GM21423 (cell line): ENCODE measurements at regions not wholly inside any gene's neighbourhood (a gene's known extent, or its start where the extent isn't known, plus 50 kb on each side); places are given as distances from the start of the nearest gene placed in this dataset.

Experiments
- ATAC-seq: cut with Tn5 transposase; IDR thresholded peaks from one replicate; pipeline ENCODE4 v1.9.1; 2021; ENCODE audit warnings: mild to moderate bottlenecking, moderate library complexity; ENCODE audit not compliant: unreplicated experiment

GRCh38 chr10:128879030-128879429 lies 588.0 kb upstream of the MGMT start:
- ATAC-seq = no peak

GRCh38 chr10:128879441-128880140 lies 587.5 kb upstream of the MGMT start:
- no peak for ATAC-seq

DNA sequence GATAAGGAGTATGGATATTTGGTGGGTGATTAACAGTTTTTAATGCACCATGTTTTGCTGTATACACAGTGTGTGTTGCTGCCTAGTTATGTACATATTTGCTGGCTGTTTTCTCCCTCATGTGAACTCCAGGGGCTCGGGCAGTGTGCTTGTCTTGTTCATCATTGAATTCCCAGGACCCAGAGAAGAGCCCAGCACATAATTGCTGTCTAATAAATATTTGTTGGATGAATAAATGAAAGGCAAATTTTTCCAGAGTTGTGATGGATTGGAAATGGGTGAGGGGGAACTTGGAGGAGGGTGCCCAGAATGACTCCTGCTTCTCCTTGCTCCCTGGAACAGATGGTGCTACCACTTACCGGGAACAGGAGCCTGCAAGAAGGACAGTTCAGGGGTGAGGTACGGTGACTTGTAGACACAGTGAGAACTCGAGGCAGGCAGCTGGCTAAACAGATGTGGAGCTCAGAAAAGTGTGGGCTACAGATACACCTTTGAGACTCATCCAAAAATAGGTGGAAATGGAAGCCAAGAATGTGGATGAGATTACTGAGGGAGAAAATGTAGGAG lies 586.8 kb upstream of the MGMT start:
- no peak for ATAC-seq

GRCh38 chr10:128881086-128881485 lies 586.0 kb upstream of the MGMT start:
- no peak for ATAC-seq

- no peak for ATAC-seq
These were observed 583.6 kb upstream of the MGMT start for GRCh38 chr10:128883231-128884032.

GRCh38 chr10:128884033-128884425 lies 583.0 kb upstream of the MGMT start:
- no peak for ATAC-seq

- ATAC-seq = no peak
These were observed 582.5 kb upstream of the MGMT start for GRCh38 chr10:128884496-128885072.

GRCh38 chr10:128885573-128886555 lies 581.2 kb upstream of the MGMT start:
- no peak for ATAC-seq

- no peak for ATAC-seq
These were observed 579.2 kb upstream of the MGMT start for GRCh38 chr10:128887856-128888255.

- ATAC-seq = no peak
These were observed 575.0 kb upstream of the MGMT start for GRCh38 chr10:128892005-128892404.

DNA sequence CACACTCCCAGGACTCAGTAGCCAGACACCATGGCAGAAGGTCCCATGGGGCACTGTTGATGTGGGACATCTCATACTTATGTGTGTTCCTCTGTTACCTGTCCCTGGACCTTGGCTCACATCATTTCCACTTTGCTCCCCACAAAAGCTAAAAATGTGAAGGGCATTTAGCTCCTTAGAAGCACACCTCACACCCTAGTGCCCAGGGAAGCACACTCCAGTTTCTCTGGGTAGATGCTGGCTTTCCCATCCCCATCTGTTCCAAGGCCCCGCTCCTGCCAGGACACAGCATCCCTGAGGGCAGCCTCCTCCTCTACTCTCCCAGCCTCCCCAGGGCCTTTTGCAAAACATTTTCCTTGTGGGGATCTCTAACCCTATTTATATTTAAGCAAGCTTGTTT lies 572.4 kb upstream of the MGMT start:
- no peak for ATAC-seq

DNA sequence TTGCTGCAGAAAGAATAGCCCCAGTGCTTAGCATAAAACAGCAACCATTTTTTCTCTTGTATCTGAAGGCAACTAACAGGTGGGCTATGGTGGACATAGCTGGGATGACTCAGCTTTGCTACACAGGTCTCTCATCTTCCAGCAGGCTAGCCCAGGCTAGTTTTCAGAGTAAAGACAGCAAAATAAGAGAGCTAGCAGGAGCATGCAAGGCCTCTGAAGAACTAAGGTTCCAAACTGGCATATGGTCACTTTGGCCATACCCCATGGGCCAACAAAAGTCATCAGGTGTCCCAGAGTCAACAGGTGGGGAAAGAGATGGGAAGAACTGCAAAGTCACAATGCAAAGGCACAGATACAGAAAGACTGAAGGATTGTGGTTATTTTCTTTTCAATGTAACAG lies 571.6 kb upstream of the MGMT start:
- no peak for ATAC-seq

- no peak for ATAC-seq
These were observed 570.8 kb upstream of the MGMT start for GRCh38 chr10:128896116-128896795.

DNA sequence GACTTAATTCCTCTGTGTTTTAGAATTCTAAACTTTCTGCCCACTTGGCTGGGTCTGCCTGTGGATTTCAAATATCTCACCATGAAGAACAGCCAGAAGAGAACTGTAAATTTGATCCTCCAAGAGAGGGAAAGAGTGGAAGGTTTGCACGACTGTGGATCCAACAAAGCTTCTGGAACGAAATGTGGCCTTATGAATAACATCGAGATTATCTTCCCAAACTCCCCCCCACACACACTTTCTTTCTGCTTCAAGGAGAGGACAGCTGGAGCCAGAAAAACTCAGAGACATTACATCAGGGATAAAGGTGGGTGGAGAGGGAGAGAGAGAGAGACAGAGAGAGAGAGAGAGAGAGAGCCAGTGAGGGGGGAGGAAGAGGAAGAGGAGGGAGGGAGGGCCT lies 570.1 kb upstream of the MGMT start:
- no peak for ATAC-seq

- no peak for ATAC-seq
These were observed 569.5 kb upstream of the MGMT start for GRCh38 chr10:128897401-128898129.

- no peak for ATAC-seq
These were observed 568.7 kb upstream of the MGMT start for GRCh38 chr10:128898133-128898915.

DNA sequence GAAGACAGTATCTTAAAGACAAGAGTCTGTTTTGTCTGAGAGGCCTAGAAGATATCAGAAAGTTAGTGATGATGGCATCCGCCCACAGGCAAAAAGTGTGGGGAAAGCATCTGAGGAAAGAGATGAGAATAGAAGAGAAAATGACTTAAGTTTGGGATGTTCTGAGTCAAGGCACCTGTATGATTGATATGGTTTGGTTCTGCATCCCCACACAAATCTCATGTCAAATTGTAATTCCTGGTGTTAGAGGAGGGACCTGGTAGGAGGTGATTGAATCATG lies 568.2 kb upstream of the MGMT start:
- no peak for ATAC-seq

DNA sequence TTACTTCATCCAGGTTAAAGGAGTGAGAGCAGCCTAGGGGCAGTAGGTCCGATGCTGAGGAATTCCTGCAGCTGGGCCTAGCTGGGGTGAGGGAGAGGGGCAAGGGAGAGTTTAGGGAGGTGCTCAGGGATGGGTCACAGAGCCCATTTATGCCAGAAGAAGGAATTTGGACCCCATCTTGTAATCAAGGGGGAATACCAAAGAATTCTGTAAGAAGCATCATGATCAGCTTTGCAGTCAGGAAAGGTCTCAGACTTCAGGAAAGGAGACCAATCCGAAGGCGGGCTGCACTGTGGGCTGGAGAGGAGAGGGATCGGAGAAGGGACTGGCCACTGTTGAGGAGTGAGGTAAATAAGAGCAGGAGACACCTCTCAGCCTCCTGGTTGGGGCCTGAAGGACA lies 566.6 kb upstream of the MGMT start:
- ATAC-seq = no peak

DNA sequence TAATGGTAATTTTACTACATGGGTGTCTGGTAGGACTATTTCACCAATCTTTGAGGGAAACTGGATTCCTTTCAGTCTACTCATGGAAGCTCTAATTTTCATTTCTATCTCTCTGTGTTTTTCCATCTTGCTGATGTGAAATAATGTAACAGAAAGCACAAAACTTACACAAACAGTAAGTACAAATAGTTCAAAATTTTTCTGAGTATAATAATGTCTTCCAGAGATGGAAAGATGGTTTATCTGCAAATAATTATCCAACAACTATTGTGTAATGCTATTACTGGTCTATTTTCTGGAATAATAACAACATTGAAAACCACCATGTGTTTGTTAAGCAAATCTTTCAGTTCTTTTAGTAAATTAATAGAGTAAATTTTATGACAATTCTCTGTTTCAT lies 565.8 kb upstream of the MGMT start:
- ATAC-seq = no peak
